K562 (cell line): ENCODE measurements at regions not wholly inside any gene's neighbourhood (a gene's known extent, or its start where the extent isn't known, plus 50 kb on each side); places are given as distances from the start of the nearest gene placed in this dataset.
A peak's percentile ranks its signal among the peaks of the same experiment; 100 is the strongest.

ENCODE experiments used
- ATAC-seq: fragments of 200-7000 bp; cut with Tn5 transposase; 3 replicates; pipeline ENCODE4 v1.9.1; 2020; ENCODE audit warnings: moderate library complexity
- BruUV-seq: library from RNA; stranded (reverse); fragments of 400-500 nt; replicated peaks from 2 replicates; lab custom pipeline; 2021; lab: Mats Ljungman, UMichigan
- CTCF ChIA-PET: fragments of 300-600 bp; formaldehyde crosslinking; extraction: SDS; loops from one replicate; lab custom pipeline; 2021; ENCODE audit warnings: low intra/inter-chr PET ratio; lab: Yijun Ruan, JAX
- POLR2A ChIA-PET: fragments of 300-600, 350-650 bp; sonication (Branson Sonifier 250); formaldehyde crosslinking; extraction: SDS; loops from one replicate; lab custom pipeline; 2021; ENCODE audit warnings: antibody characterized with exemption, inconsistent platforms; lab: Yijun Ruan, JAX
- DNase-seq, 4 experiments: peaks; one replicate each; pipeline versions ENCODE4 v3.0.0 to v3.0.0-alpha.2; 2011 to 2018; ENCODE audit warnings: low spot score in 3 of 4, mixed read lengths in 3 of 4; ENCODE audit errors: extremely low read depth in 1 of 4
- FAIRE-seq: peaks from 2 replicates; lab custom pipeline; 2011; peaks lifted over from hg19 to GRCh38; lab: Jason Lieb, UNC
- H2AFZ ChIP-seq: 2 replicates; pipeline ENCODE4 v1.6.0; 2011; ENCODE audit warnings: low read depth, low read length, control low read depth, inconsistent platforms
- H3K27ac ChIP-seq: fragments of 200-600 bp; 3 replicates; pipeline ENCODE4 v1.8.0; 2011; ENCODE audit warnings: low read depth, mild to moderate bottlenecking, control low read depth, inconsistent platforms, low read length, moderate library complexity, mixed read lengths; ENCODE audit errors: extremely low read depth
- H3K27me3 ChIP-seq, 2 experiments: fragments of 300-600 bp in 1 of 2; 2 replicates in 1 of 2; 3 replicates in 1 of 2; pipeline versions ENCODE4 v1.6.0 to v1.8.0; 2011; ENCODE audit warnings: inconsistent platforms in 2 of 2, low read length in 2 of 2, mild to moderate bottlenecking in 1 of 2, mixed read lengths in 1 of 2, moderate library complexity in 1 of 2; ENCODE audit not compliant: control insufficient read depth in 2 of 2, insufficient read depth in 2 of 2
- H3K36me3 ChIP-seq: fragments of 300-600 bp; 3 replicates; pipeline ENCODE4 v1.8.0; 2011; ENCODE audit warnings: mild to moderate bottlenecking, low read length, inconsistent platforms; ENCODE audit not compliant: control insufficient read depth, insufficient read depth
- H3K4me1 ChIP-seq, 2 experiments: fragments of 200-600 bp in 1 of 2; replicated peaks in 1 of 2; 2 replicates in 1 of 2; 3 replicates in 1 of 2; pipeline versions ENCODE4 v1.5.1 to v1.8.0; 2011; ENCODE audit warnings: inconsistent platforms in 2 of 2, low read length in 2 of 2, mild to moderate bottlenecking in 1 of 2, mixed read lengths in 1 of 2, moderate library complexity in 1 of 2; ENCODE audit not compliant: control insufficient read depth in 2 of 2, insufficient read depth in 2 of 2
- H3K4me2 ChIP-seq: 2 replicates; pipeline ENCODE4 v1.6.1; 2011; ENCODE audit warnings: low read length, control low read depth, inconsistent platforms, mixed read lengths; ENCODE audit not compliant: insufficient read depth
- H3K4me3 ChIP-seq: fragments of 200-600 bp; sonication (generic), shearing (Covaris generic); 2 replicates; pipeline ENCODE4 v1.5.1; 2016; ENCODE audit warnings: control low read depth, inconsistent platforms
- H3K79me2 ChIP-seq: fragments of 200-600 bp; 3 replicates; pipeline ENCODE4 v1.8.0; 2011; ENCODE audit warnings: low read length, inconsistent platforms; ENCODE audit not compliant: control insufficient read depth, insufficient read depth
- H3K9ac ChIP-seq, 2 experiments: 2 replicates each; pipeline versions ENCODE4 v1.6.0 to v1.6.1; 2011; ENCODE audit warnings: low read depth in 2 of 2, low read length in 2 of 2, control low read depth in 1 of 2, inconsistent platforms in 1 of 2, mild to moderate bottlenecking in 1 of 2, mixed read lengths in 1 of 2; ENCODE audit not compliant: insufficient read depth in 1 of 2
- H3K9me1 ChIP-seq: one replicate; pipeline ENCODE4 v1.6.0; 2011; ENCODE audit warnings: inconsistent platforms, mild to moderate bottlenecking, low read length, moderate library complexity; ENCODE audit not compliant: control insufficient read depth, insufficient read depth
- H3K9me3 ChIP-seq: replicated peaks from 2 replicates; pipeline ENCODE4 v1.5.1; 2011; ENCODE audit warnings: low read depth, low read length, inconsistent platforms; ENCODE audit not compliant: control insufficient read depth, insufficient read depth
- H4K20me1 ChIP-seq: replicated peaks from 2 replicates; pipeline ENCODE4 v1.6.1; 2011; ENCODE audit warnings: low read length, inconsistent platforms, mixed read lengths; ENCODE audit not compliant: control insufficient read depth, insufficient read depth
- ATF7 ChIP-seq: fragments of 450-650 bp; IDR thresholded peaks from 2 replicates; pipeline ENCODE4 v1.7.1; 2014; ENCODE audit warnings: mild to moderate bottlenecking, moderate library complexity
- NFRKB ChIP-seq: fragments of 450-650 bp; IDR thresholded peaks from 2 replicates; pipeline ENCODE4 v1.6.1; 2016; ENCODE audit warnings: low read depth
- NR2C1 ChIP-seq, 2 experiments: fragments of 450-650 bp; IDR thresholded peaks; 2 replicates each; pipeline ENCODE4 v1.6.1; 2017; ENCODE audit warnings: mild to moderate bottlenecking in 2 of 2, antibody characterized with exemption in 1 of 2, inconsistent platforms in 1 of 2, missing compliant biosample characterization in 1 of 2, missing genetic modification characterization in 1 of 2
- PPARD ChIP-seq: fragments of 250-450 bp; sonication (Bioruptor Pico); IDR thresholded peaks from 2 replicates; pipeline ENCODE4 v1.8.0; 2022; ENCODE audit warnings: inconsistent platforms, mild to moderate bottlenecking, moderate library complexity
- STAT5B ChIP-seq: fragments of 250-450 bp; sonication (Bioruptor Pico); IDR thresholded peaks from 2 replicates; pipeline ENCODE4 v1.8.0; 2021; ENCODE audit warnings: mild to moderate bottlenecking, inconsistent platforms
- SUPT5H ChIP-seq: fragments of 450-650 bp; IDR thresholded peaks from 2 replicates; pipeline ENCODE4 v1.6.1; 2016
- TBL1XR1 ChIP-seq, 2 experiments: IDR thresholded peaks; 2 replicates each; pipeline ENCODE4 v1.6.1; 2012; ENCODE audit warnings: improper control_type of control experiment in 2 of 2, low read length in 2 of 2, mild to moderate bottlenecking in 1 of 2
- ZNF778 ChIP-seq: fragments of 450-650 bp; formaldehyde crosslinking; IDR thresholded peaks from 2 replicates; pipeline ENCODE4 v1.4.0; 2020; ENCODE audit warnings: mild to moderate bottlenecking, moderate library complexity
- WGBS: fragments of 100-300 bp; shearing (Covaris generic); methylation state at CpG from one replicate; pipeline ENCODE4 v1.1.6; 2016; ENCODE audit warnings: low coverage, mixed read lengths; ENCODE audit not compliant: insufficient coverage; ENCODE audit errors: missing lambda C conversion rate; 5-methylcytosine and 5-hydroxymethylcytosine counted together
- in situ Hi-C: fragments of 300-500 bp; cut with MboI; formaldehyde crosslinking; loops from 4 replicates; pipeline ENCODE4 v1.15.0; 2018; ENCODE audit warnings: inconsistent platforms, mixed read lengths
- intact Hi-C: fragments of 100-400 bp; cut with micrococcal nuclease; formaldehyde crosslinking; loops from 2 replicates; pipeline ENCODE4 v1.14.2; 2022
- TF ChIP-seq, protein P1 (sequence below): sonication (generic); formaldehyde crosslinking; IDR thresholded peaks from 2 replicates; pipeline ENCODE4 v1.8.0; 2022; ENCODE audit warnings: mild to moderate bottlenecking, missing genetic modification reagents
- TF ChIP-seq, protein P2 (sequence below), 2 experiments: fragments of 450-650 bp in 1 of 2; sonication (generic) in 1 of 2; formaldehyde crosslinking in 1 of 2; IDR thresholded peaks in 1 of 2; conservative IDR thresholded peaks in 1 of 2; 2 replicates each; pipeline versions ENCODE4 v1.6.1 to v1.8.1; 2016 to 2023; ENCODE audit warnings: mild to moderate bottlenecking in 2 of 2, moderate library complexity in 2 of 2, inconsistent platforms in 1 of 2, missing genetic modification reagents in 1 of 2

DNA sequence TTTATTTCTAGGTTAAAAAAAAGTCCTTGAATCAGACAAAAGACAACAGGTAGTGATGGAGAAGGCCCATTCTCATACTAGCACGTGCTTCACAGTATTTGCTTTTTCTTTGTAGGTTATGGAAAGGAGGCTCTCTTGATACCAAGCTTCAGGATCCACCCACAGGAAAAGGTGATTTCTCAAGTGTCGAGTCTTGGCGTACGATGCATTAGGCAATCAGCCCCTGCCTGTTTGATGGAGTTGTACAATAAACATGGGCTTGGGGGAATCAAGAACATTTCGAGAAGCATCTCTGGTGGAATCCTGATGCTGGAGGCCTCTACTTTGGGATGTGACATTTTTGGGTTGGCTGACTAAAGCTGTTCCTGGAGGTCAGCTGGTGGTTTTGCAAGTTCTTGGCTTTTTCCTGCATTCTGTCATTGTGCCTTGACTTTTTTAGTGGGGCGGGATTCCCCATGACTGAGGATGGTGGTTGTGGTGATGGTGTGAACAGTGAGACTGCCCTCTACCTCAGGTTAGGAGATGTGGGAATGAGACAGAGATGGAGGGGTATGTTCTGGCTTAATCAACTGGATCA is 231.5 kb upstream of the SPRED2 start (continued):
- TF ChIP-seq, protein P1, sequence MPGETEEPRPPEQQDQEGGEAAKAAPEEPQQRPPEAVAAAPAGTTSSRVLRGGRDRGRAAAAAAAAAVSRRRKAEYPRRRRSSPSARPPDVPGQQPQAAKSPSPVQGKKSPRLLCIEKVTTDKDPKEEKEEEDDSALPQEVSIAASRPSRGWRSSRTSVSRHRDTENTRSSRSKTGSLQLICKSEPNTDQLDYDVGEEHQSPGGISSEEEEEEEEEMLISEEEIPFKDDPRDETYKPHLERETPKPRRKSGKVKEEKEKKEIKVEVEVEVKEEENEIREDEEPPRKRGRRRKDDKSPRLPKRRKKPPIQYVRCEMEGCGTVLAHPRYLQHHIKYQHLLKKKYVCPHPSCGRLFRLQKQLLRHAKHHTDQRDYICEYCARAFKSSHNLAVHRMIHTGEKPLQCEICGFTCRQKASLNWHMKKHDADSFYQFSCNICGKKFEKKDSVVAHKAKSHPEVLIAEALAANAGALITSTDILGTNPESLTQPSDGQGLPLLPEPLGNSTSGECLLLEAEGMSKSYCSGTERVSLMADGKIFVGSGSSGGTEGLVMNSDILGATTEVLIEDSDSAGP = no peak
- TF ChIP-seq NR2C1 (IDR thresholded peaks at IDR 0.05) = no peak
- TF ChIP-seq NR2C1 (tag; IDR thresholded peaks at IDR 0.05) = no peak
- no peak for TF ChIP-seq PPARD (CRISPR knock-in tag)
- TF ChIP-seq SUPT5H = no peak
- no peak for TF ChIP-seq STAT5B (CRISPR knock-in tag)
- no peak for TF ChIP-seq NFRKB
- no peak for TF ChIP-seq ZNF778

DNA sequence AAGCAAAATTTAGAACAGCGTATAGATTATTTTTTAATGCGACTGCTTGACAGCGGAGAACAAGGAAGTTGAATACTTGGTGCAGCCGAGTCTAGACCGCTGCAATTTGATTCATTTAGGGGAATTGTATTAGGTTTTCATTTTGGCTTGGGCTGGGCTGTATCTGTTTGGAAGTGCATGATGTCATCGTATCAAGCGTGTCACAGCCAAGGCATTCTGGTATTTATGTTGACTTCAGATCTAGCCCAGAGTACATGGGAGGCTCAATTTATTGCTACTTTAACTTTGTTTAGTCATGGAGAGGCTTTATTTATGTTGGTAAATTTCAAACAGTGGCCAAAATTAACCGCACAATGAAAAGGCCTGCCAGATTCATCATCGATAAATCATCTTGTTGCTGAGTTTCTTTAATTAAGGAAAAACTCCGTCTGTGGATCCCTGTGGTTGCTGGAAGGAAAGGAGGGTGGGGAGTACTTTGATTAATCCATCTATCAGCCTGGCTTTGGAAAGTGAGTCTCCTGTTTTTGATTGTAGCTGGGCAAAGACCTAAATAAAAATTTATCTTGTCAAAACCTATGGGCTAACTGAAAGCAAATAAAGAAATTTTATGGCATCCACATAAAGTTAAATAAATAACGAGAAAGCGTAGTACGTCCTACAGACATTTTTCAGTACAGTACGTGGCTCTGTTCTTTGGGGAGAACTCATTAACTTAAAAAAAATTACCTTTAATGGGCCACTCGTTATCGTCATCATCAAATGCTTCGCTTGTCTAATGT is 230.4 kb upstream of the SPRED2 start:
- H3K4me2 ChIP-seq = no peak overlapping the region
- CTCF ChIA-PET = no interaction called here
- H3K36me3 ChIP-seq = no peaks in the 10 kb centered on the region
- no peaks in the 10 kb centered on the region for H3K79me2 ChIP-seq
- H3K9ac ChIP-seq = no peak overlapping the region
- no peak overlapping the region for H3K27ac ChIP-seq
- POLR2A ChIA-PET = interaction anchor here (1.1 kb wide), 1 partner anchor 18 kb away, joined by 3 read pairs; no protein-coding TSS in a partner anchor
- H3K27me3 ChIP-seq = peaks cover 24 to 34% of the 10 kb centered on the region in 2 experiments
- in situ Hi-C loops = no loop called here
- peaks cover 0 to 3% of the 10 kb centered on the region in 2 experiments; a peak in 2 of 5 replicates for H3K4me1 ChIP-seq
- peak; percentile 49; the same call in 1 of the 2 replicates for TF ChIP-seq ATF7
- TF ChIP-seq TBL1XR1 (IDR thresholded peaks at IDR 0.05; ENCODE audit: low read length in 2 of 2) = no peak
- TF ChIP-seq, protein P2, sequence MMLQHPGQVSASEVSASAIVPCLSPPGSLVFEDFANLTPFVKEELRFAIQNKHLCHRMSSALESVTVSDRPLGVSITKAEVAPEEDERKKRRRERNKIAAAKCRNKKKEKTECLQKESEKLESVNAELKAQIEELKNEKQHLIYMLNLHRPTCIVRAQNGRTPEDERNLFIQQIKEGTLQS (IDR thresholded peaks at IDR 0.05) = 0 out of 2 replicates have a peak, but pooled peaks have one; percentile 35
- TF ChIP-seq, protein P2 (CRISPR knock-in tag; conservative IDR thresholded peaks at IDR 0.05) = no peak
- 7% methylated on average over 17 of the region's 17 CpGs for WGBS
- intact Hi-C loops = no loop called here
- FAIRE-seq = peak; percentile 29
- no peak for DNase-seq
- no peak for ATAC-seq
- H3K9me1 ChIP-seq = no peaks in the 10 kb centered on the region
- no peak overlapping the region for H3K4me3 ChIP-seq
- no TSS peak for BruUV-seq
- H4K20me1 ChIP-seq = no peaks in the 10 kb centered on the region; the same call in 1 of the 2 replicates
- H2AFZ ChIP-seq = no peak overlapping the region
- H3K9me3 ChIP-seq = no peaks in the 10 kb centered on the region
